Activated CD8-positive, alpha-beta T cell treated with anti-CD3 and anti-CD28 coated beads for 36 hours (primary cell): ENCODE measurements at regions not wholly inside any gene's neighbourhood (a gene's known extent, or its start where the extent isn't known, plus 50 kb on each side); places are given as distances from the start of the nearest gene placed in this dataset.
"Not testable (repeated sequence)": the region's sequence is repeated elsewhere in the genome, so short reads cannot be mapped to it uniquely, and the experiment has no call there.

Experiments used
- ATAC-seq: fragments of 200-7000 bp; cut with Tn5 transposase; one replicate; pipeline ENCODE4 v1.10.0; 2021; ENCODE audit warnings: mild to moderate bottlenecking, moderate library complexity
- CTCF ChIA-PET: fragments of 350-600 bp; sonication (Branson Sonifier 250); formaldehyde crosslinking; loops from one replicate; lab custom pipeline; 2021; ENCODE audit warnings: antibody characterized with exemption; lab: Charles Lee
- POLR2A ChIA-PET: fragments of 350-600 bp; sonication (Branson Sonifier 250); formaldehyde crosslinking; loops from one replicate; lab custom pipeline; 2021; ENCODE audit warnings: antibody characterized with exemption; lab: Charles Lee
- DNase-seq: peaks from one replicate; pipeline ENCODE4 v3.0.0-alpha.2; 2020
- H3K27ac Mint-ChIP-seq: one replicate; pipeline ENCODE4 v1.8.0; 2021; ENCODE audit warnings: mild to moderate bottlenecking, mixed read lengths
- H3K27me3 Mint-ChIP-seq: one replicate; pipeline ENCODE4 v1.8.0; 2021; ENCODE audit warnings: mixed read lengths
- H3K36me3 Mint-ChIP-seq: one replicate; pipeline ENCODE4 v1.8.0; 2021; ENCODE audit warnings: low read depth, mixed read lengths
- H3K4me1 Mint-ChIP-seq: one replicate; pipeline ENCODE4 v1.8.0; 2021; ENCODE audit warnings: low read depth, mixed read lengths
- H3K4me3 Mint-ChIP-seq: one replicate; pipeline ENCODE4 v1.8.0; 2021; ENCODE audit warnings: mild to moderate bottlenecking, moderate library complexity, mixed read lengths
- H3K9me3 Mint-ChIP-seq: one replicate; pipeline ENCODE4 v1.8.0; 2021; ENCODE audit warnings: mixed read lengths
- CTCF ChIP-seq: fragments of 200-600 bp; IDR thresholded peaks from one replicate; pipeline ENCODE4 v1.8.0; 2022; ENCODE audit warnings: antibody characterized with exemption, mild to moderate bottlenecking
- intact Hi-C: fragments of 100-400 bp; cut with micrococcal nuclease; formaldehyde crosslinking; loops from one replicate; pipeline ENCODE4 v1.10.0; 2022

GRCh38 chr15:81807806-81808205 is 238.0 kb downstream of the MEX3B start:
- CTCF ChIA-PET = no interaction called here
- H3K4me1 Mint-ChIP-seq = no peaks in the 10 kb centered on the region
- no peak overlapping the region for H3K27ac Mint-ChIP-seq
- no peak overlapping the region for H3K4me3 Mint-ChIP-seq
- no peak for TF ChIP-seq CTCF
- no peaks in the 10 kb centered on the region for H3K27me3 Mint-ChIP-seq
- no peak for ATAC-seq
- no peaks in the 10 kb centered on the region for H3K36me3 Mint-ChIP-seq
- POLR2A ChIA-PET = no interaction called here
- H3K9me3 Mint-ChIP-seq = no peaks in the 10 kb centered on the region
- no peak for DNase-seq
- intact Hi-C loops = no loop called here

GRCh38 chr15:81807186-81807585 is 238.6 kb downstream of the MEX3B start:
- no peak for TF ChIP-seq CTCF
- DNase-seq (no peak), ATAC-seq (no peak)
- POLR2A ChIA-PET = no interaction called here
- H3K27ac Mint-ChIP-seq = no peak overlapping the region
- H3K9me3 Mint-ChIP-seq = no peaks in the 10 kb centered on the region
- intact Hi-C loops = no loop called here
- no peak overlapping the region for H3K4me3 Mint-ChIP-seq
- H3K27me3 Mint-ChIP-seq = no peaks in the 10 kb centered on the region
- H3K4me1 Mint-ChIP-seq = no peaks in the 10 kb centered on the region
- CTCF ChIA-PET = no interaction called here
- H3K36me3 Mint-ChIP-seq = no peaks in the 10 kb centered on the region

GRCh38 chr15:81795899-81796298 is 249.9 kb downstream of the MEX3B start:
- ChIA-PET POLR2A (no interaction called here), CTCF (no interaction called here)
- DNase-seq (no peak), ATAC-seq (no peak)
- Mint-ChIP-seq H3K4me1 (no peaks in the 10 kb centered on the region), H3K9me3 (no peaks in the 10 kb centered on the region), H3K36me3 (no peaks in the 10 kb centered on the region), H3K4me3 (no peak overlapping the region), H3K27ac (no peak overlapping the region), H3K27me3 (no peaks in the 10 kb centered on the region)
- no peak for TF ChIP-seq CTCF
- intact Hi-C loops = no loop called here

- Mint-ChIP-seq H3K27me3 (no peaks in the 10 kb centered on the region), H3K27ac (no peak overlapping the region), H3K4me3 (no peak overlapping the region), H3K9me3 (no peaks in the 10 kb centered on the region), H3K36me3 (no peaks in the 10 kb centered on the region), H3K4me1 (no peaks in the 10 kb centered on the region)
- no peak for ATAC-seq
- CTCF ChIA-PET = interaction anchor here (0.6 kb wide), 1 partner anchor 79 kb away, joined by 3 read pairs; no protein-coding TSS in a partner anchor
- no peak for DNase-seq
- POLR2A ChIA-PET = no interaction called here
- no peak for TF ChIP-seq CTCF
- intact Hi-C loops = no loop called here
Observed at GRCh38 chr15:81792646-81793045, 253.2 kb downstream of the MEX3B start.

- H3K4me3 Mint-ChIP-seq, H3K36me3 Mint-ChIP-seq, H3K9me3 Mint-ChIP-seq, ATAC-seq, H3K4me1 Mint-ChIP-seq, H3K27me3 Mint-ChIP-seq, H3K27ac Mint-ChIP-seq, CTCF ChIA-PET, DNase-seq, POLR2A ChIA-PET, intact Hi-C loops: not testable (repeated sequence)
Observed at GRCh38 chr15:81791322-81791721, 254.5 kb downstream of the MEX3B start.

- ATAC-seq (no peak), DNase-seq (no peak)
- no peaks in the 10 kb centered on the region for H3K36me3 Mint-ChIP-seq
- H3K27ac Mint-ChIP-seq = no peak overlapping the region
- H3K27me3 Mint-ChIP-seq = peaks cover 1% of the 10 kb centered on the region
- intact Hi-C loops = no loop called here
- CTCF ChIA-PET = no interaction called here
- H3K4me3 Mint-ChIP-seq = no peak overlapping the region
- no peak for TF ChIP-seq CTCF
- POLR2A ChIA-PET = no interaction called here
- no peaks in the 10 kb centered on the region for H3K9me3 Mint-ChIP-seq
- no peaks in the 10 kb centered on the region for H3K4me1 Mint-ChIP-seq
Observed at GRCh38 chr15:81789403-81789802, 256.4 kb downstream of the MEX3B start.
